ENCODE measurements at regions not wholly inside any gene's neighbourhood (a gene's known extent, or its start where the extent isn't known, plus 50 kb on each side); places are given as distances from the start of the nearest gene placed in this dataset.

DNA sequence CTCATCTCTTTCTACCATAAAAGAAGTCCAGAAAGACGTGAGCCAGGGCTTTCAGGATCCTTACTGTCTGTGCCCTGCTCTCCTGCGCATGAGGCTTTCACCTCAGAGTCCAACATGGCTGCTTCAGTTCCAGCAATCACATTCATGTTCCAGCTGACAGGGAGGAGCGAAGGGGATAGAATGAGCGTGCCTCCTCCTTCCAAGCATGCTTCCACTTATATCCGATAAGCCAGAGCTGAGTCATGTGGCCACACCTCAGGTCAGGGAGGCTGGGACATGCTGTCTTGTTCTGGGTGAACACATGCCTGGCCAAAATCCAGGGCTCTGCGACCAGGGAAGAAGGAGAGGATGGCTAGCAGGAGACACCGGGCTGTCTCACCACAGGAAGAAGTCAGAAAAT, 248.2 kb downstream of the SKAP2 start (continued):
- TF ChIP-seq, protein P1, sequence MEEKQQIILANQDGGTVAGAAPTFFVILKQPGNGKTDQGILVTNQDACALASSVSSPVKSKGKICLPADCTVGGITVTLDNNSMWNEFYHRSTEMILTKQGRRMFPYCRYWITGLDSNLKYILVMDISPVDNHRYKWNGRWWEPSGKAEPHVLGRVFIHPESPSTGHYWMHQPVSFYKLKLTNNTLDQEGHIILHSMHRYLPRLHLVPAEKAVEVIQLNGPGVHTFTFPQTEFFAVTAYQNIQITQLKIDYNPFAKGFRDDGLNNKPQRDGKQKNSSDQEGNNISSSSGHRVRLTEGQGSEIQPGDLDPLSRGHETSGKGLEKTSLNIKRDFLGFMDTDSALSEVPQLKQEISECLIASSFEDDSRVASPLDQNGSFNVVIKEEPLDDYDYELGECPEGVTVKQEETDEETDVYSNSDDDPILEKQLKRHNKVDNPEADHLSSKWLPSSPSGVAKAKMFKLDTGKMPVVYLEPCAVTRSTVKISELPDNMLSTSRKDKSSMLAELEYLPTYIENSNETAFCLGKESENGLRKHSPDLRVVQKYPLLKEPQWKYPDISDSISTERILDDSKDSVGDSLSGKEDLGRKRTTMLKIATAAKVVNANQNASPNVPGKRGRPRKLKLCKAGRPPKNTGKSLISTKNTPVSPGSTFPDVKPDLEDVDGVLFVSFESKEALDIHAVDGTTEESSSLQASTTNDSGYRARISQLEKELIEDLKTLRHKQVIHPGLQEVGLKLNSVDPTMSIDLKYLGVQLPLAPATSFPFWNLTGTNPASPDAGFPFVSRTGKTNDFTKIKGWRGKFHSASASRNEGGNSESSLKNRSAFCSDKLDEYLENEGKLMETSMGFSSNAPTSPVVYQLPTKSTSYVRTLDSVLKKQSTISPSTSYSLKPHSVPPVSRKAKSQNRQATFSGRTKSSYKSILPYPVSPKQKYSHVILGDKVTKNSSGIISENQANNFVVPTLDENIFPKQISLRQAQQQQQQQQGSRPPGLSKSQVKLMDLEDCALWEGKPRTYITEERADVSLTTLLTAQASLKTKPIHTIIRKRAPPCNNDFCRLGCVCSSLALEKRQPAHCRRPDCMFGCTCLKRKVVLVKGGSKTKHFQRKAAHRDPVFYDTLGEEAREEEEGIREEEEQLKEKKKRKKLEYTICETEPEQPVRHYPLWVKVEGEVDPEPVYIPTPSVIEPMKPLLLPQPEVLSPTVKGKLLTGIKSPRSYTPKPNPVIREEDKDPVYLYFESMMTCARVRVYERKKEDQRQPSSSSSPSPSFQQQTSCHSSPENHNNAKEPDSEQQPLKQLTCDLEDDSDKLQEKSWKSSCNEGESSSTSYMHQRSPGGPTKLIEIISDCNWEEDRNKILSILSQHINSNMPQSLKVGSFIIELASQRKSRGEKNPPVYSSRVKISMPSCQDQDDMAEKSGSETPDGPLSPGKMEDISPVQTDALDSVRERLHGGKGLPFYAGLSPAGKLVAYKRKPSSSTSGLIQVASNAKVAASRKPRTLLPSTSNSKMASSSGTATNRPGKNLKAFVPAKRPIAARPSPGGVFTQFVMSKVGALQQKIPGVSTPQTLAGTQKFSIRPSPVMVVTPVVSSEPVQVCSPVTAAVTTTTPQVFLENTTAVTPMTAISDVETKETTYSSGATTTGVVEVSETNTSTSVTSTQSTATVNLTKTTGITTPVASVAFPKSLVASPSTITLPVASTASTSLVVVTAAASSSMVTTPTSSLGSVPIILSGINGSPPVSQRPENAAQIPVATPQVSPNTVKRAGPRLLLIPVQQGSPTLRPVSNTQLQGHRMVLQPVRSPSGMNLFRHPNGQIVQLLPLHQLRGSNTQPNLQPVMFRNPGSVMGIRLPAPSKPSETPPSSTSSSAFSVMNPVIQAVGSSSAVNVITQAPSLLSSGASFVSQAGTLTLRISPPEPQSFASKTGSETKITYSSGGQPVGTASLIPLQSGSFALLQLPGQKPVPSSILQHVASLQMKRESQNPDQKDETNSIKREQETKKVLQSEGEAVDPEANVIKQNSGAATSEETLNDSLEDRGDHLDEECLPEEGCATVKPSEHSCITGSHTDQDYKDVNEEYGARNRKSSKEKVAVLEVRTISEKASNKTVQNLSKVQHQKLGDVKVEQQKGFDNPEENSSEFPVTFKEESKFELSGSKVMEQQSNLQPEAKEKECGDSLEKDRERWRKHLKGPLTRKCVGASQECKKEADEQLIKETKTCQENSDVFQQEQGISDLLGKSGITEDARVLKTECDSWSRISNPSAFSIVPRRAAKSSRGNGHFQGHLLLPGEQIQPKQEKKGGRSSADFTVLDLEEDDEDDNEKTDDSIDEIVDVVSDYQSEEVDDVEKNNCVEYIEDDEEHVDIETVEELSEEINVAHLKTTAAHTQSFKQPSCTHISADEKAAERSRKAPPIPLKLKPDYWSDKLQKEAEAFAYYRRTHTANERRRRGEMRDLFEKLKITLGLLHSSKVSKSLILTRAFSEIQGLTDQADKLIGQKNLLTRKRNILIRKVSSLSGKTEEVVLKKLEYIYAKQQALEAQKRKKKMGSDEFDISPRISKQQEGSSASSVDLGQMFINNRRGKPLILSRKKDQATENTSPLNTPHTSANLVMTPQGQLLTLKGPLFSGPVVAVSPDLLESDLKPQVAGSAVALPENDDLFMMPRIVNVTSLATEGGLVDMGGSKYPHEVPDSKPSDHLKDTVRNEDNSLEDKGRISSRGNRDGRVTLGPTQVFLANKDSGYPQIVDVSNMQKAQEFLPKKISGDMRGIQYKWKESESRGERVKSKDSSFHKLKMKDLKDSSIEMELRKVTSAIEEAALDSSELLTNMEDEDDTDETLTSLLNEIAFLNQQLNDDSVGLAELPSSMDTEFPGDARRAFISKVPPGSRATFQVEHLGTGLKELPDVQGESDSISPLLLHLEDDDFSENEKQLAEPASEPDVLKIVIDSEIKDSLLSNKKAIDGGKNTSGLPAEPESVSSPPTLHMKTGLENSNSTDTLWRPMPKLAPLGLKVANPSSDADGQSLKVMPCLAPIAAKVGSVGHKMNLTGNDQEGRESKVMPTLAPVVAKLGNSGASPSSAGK (IDR thresholded peaks at IDR 0.05): peak; percentile 92
- TF ChIP-seq CBX3 (IDR thresholded peaks at IDR 0.05; ENCODE audit: borderline replicate concordance in 1 of 2, low read length in 2 of 2): peak in 1 of 2 experiments; percentile 80; a peak in 1 of 3 replicates
- TF ChIP-seq, protein P2, sequence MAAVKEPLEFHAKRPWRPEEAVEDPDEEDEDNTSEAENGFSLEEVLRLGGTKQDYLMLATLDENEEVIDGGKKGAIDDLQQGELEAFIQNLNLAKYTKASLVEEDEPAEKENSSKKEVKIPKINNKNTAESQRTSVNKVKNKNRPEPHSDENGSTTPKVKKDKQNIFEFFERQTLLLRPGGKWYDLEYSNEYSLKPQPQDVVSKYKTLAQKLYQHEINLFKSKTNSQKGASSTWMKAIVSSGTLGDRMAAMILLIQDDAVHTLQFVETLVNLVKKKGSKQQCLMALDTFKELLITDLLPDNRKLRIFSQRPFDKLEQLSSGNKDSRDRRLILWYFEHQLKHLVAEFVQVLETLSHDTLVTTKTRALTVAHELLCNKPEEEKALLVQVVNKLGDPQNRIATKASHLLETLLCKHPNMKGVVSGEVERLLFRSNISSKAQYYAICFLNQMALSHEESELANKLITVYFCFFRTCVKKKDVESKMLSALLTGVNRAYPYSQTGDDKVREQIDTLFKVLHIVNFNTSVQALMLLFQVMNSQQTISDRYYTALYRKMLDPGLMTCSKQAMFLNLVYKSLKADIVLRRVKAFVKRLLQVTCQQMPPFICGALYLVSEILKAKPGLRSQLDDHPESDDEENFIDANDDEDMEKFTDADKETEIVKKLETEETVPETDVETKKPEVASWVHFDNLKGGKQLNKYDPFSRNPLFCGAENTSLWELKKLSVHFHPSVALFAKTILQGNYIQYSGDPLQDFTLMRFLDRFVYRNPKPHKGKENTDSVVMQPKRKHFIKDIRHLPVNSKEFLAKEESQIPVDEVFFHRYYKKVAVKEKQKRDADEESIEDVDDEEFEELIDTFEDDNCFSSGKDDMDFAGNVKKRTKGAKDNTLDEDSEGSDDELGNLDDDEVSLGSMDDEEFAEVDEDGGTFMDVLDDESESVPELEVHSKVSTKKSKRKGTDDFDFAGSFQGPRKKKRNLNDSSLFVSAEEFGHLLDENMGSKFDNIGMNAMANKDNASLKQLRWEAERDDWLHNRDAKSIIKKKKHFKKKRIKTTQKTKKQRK (IDR thresholded peaks at IDR 0.05; ENCODE audit: borderline replicate concordance, low read depth, low read length): 0 out of 2 replicates have a peak, but pooled peaks have one; percentile 46
- TF ChIP-seq ZNF75A (CRISPR knock-in tag; IDR thresholded peaks at IDR 0.05): no peak
- TF ChIP-seq GATA2 (CRISPR knock-in tag; IDR thresholded peaks at IDR 0.05): no peak
- 0 out of 4 replicates have a peak, but pooled peaks of 1 of the 2 experiments have one; percentile 12 for TF ChIP-seq NRF1 (conservative IDR thresholded peaks at IDR 0.05 in 1 of 2, IDR thresholded peaks at IDR 0.05 in 1 of 2)
- peak in 1 of 2 experiments; percentile 72; a peak in 2 of 4 replicates for TF ChIP-seq RCOR1 (IDR thresholded peaks at IDR 0.05; ENCODE audit: borderline replicate concordance in 1 of 2, low read depth in 2 of 2, low read length in 2 of 2)
- no peak for TF ChIP-seq RBM34 (IDR thresholded peaks at IDR 0.05; ENCODE audit: borderline replicate concordance, insufficient read depth, low read length)
- no peak for TF ChIP-seq ZNF41 (CRISPR knock-in tag; conservative IDR thresholded peaks at IDR 0.05)
- no peak for TF ChIP-seq ZNF253 (CRISPR knock-in tag; conservative IDR thresholded peaks at IDR 0.05)
- peak; percentile 81 for TF ChIP-seq L3MBTL2 (IDR thresholded peaks at IDR 0.05)
- no peak for TF ChIP-seq SIN3B (IDR thresholded peaks at IDR 0.05; ENCODE audit: low read depth)
- peak in 1 of 3 experiments; percentile 56 for TF ChIP-seq YY1 (IDR thresholded peaks at IDR 0.05; ENCODE audit: borderline replicate concordance in 1 of 3, control insufficient read depth in 1 of 3, extremely low read depth in 1 of 3, insufficient read depth in 3 of 3, insufficient read length in 1 of 3, insufficient replicate concordance in 2 of 3, low read depth in 1 of 3, low read length in 2 of 3)

Measured in K562 (cell line).